GM12878 (cell line): ENCODE measurements at regions not wholly inside any gene's neighbourhood (a gene's known extent, or its start where the extent isn't known, plus 50 kb on each side); places are given as distances from the start of the nearest gene placed in this dataset.

ENCODE experiments used
- ATAC-seq: fragments of 200-7000 bp; cut with Tn5 transposase; 3 replicates; pipeline ENCODE4 v1.9.1; 2020; ENCODE audit warnings: mild to moderate bottlenecking, moderate library complexity
- BruUV-seq: library from RNA; stranded (reverse); fragments of 400-500 nt; replicated peaks from 2 replicates; lab custom pipeline; 2021; lab: Mats Ljungman, UMichigan
- CTCF ChIA-PET: fragments of 300-600 bp; sonication (Branson Sonifier 250); formaldehyde crosslinking; extraction: SDS; loops from one replicate; lab custom pipeline; 2021; ENCODE audit warnings: inconsistent platforms; lab: Yijun Ruan, JAX
- POLR2A ChIA-PET: fragments of 350-600 bp; formaldehyde crosslinking; extraction: SDS; loops from one replicate; lab custom pipeline; 2021; ENCODE audit warnings: inconsistent platforms; lab: Charles Lee
- RAD21 ChIA-PET: fragments of 300-600 bp; sonication (Branson Sonifier 250); formaldehyde crosslinking; loops from one replicate; lab custom pipeline; 2023; ENCODE audit warnings: antibody characterized with exemption; ENCODE audit not compliant: unreplicated experiment; lab: Charles Lee
- SMC1A ChIA-PET: fragments of 300-600 bp; sonication (Branson Sonifier 250); formaldehyde crosslinking; loops from one replicate; lab custom pipeline; 2023; ENCODE audit not compliant: unreplicated experiment, uncharacterized antibody; lab: Charles Lee
- DNase-seq: peaks from one replicate; pipeline ENCODE4 v3.0.0-alpha.2; 2011; ENCODE audit warnings: low read depth, low spot score
- FAIRE-seq: peaks from 3 replicates; lab custom pipeline; 2011; peaks lifted over from hg19 to GRCh38; lab: Jason Lieb, UNC
- H2AFZ ChIP-seq: 2 replicates; pipeline ENCODE4 v1.6.0; 2011; ENCODE audit warnings: low read depth, low read length, control low read depth; ENCODE audit not compliant: control insufficient read depth
- H3K27ac ChIP-seq: 2 replicates; pipeline ENCODE4 v1.5.1; 2011; ENCODE audit warnings: control low read depth; ENCODE audit not compliant: control insufficient read depth, insufficient read depth
- H3K27me3 ChIP-seq, 2 experiments: replicated peaks in 1 of 2; 2 replicates each; pipeline versions ENCODE4 v1.6.0 to v1.6.1; 2011; ENCODE audit warnings: low read length in 1 of 2; ENCODE audit not compliant: control insufficient read depth in 2 of 2, insufficient read depth in 2 of 2
- H3K36me3 ChIP-seq, 2 experiments: 2 replicates each; pipeline ENCODE4 v1.5.1; 2011; ENCODE audit warnings: low read length in 1 of 2; ENCODE audit not compliant: control insufficient read depth in 2 of 2, insufficient read depth in 2 of 2
- H3K4me1 ChIP-seq: 2 replicates; pipeline ENCODE4 v1.6.1; 2011; ENCODE audit warnings: mild to moderate bottlenecking, low read length, moderate library complexity, mixed read lengths; ENCODE audit not compliant: control insufficient read depth, insufficient read depth
- H3K4me2 ChIP-seq: 2 replicates; pipeline ENCODE4 v1.6.0; 2011; ENCODE audit warnings: control low read depth; ENCODE audit not compliant: control insufficient read depth, insufficient read depth
- H3K4me3 ChIP-seq: fragments of 200-600 bp; sonication (generic); 2 replicates; pipeline ENCODE4 v1.5.1; 2016
- H3K79me2 ChIP-seq: 2 replicates; pipeline ENCODE4 v1.6.0; 2011; ENCODE audit warnings: low read length; ENCODE audit not compliant: control insufficient read depth, insufficient read depth
- H3K9ac ChIP-seq: 2 replicates; pipeline ENCODE4 v1.8.0; 2011; ENCODE audit warnings: low read length, control low read depth, mixed read lengths; ENCODE audit not compliant: control insufficient read depth, insufficient read depth
- H3K9me3 ChIP-seq: replicated peaks from 3 replicates; pipeline ENCODE4 v1.5.1; 2011; ENCODE audit warnings: mild to moderate bottlenecking, low read length; ENCODE audit not compliant: control insufficient read depth, insufficient read depth
- H4K20me1 ChIP-seq: 2 replicates; pipeline ENCODE4 v1.6.0; 2011; ENCODE audit not compliant: control insufficient read depth, insufficient read depth
- ATF7 ChIP-seq: fragments of 450-650 bp; IDR thresholded peaks from 2 replicates; pipeline ENCODE4 v1.6.1; 2016; ENCODE audit warnings: low read depth, mild to moderate bottlenecking
- CHD4 ChIP-seq: fragments of 200-600 bp; sonication (generic); IDR thresholded peaks from 2 replicates; pipeline ENCODE4 v1.6.1; 2016; ENCODE audit warnings: mild to moderate bottlenecking
- CTCF ChIP-seq, 3 experiments: IDR thresholded peaks in 2 of 3; conservative IDR thresholded peaks in 1 of 3; 2 replicates each; pipeline ENCODE4 v1.5.1; 2011; ENCODE audit warnings: low read depth in 3 of 3, low read length in 3 of 3, mild to moderate bottlenecking in 3 of 3, control low read depth in 2 of 3, moderate library complexity in 2 of 3, inconsistent platforms in 1 of 3, mixed read lengths in 1 of 3; ENCODE audit not compliant: control insufficient read depth in 2 of 3, insufficient read depth in 1 of 3; ENCODE audit errors: extremely low read depth in 1 of 3
- ESRRA ChIP-seq: IDR thresholded peaks from 2 replicates; pipeline ENCODE4 v1.6.1; 2012; ENCODE audit warnings: mild to moderate bottlenecking, low read length, improper control_type of control experiment
- HDAC6 ChIP-seq: fragments of 200-600 bp; sonication (generic); IDR thresholded peaks from one replicate; pipeline ENCODE4 v1.8.0; 2017; ENCODE audit warnings: antibody characterized with exemption; ENCODE audit not compliant: unreplicated experiment
- IKZF1 ChIP-seq: fragments of 450-650 bp; conservative IDR thresholded peaks from 2 replicates; pipeline ENCODE4 v1.6.1; 2017; ENCODE audit warnings: antibody characterized with exemption, mild to moderate bottlenecking
- MEF2A ChIP-seq: IDR thresholded peaks from 2 replicates; pipeline ENCODE4 v1.6.1; 2011; ENCODE audit warnings: low read depth, mild to moderate bottlenecking, low read length, moderate library complexity; ENCODE audit not compliant: insufficient read depth
- MXI1 ChIP-seq: fragments of 150-350 bp; IDR thresholded peaks from 2 replicates; pipeline ENCODE4 v1.6.1; 2011; ENCODE audit warnings: low read depth, mild to moderate bottlenecking, inconsistent platforms, low read length, improper control_type of control experiment
- PAX8 ChIP-seq: fragments of 450-650 bp; IDR thresholded peaks from 2 replicates; pipeline ENCODE4 v1.6.1; 2017; ENCODE audit warnings: mild to moderate bottlenecking, moderate library complexity
- POLR2AphosphoS5 ChIP-seq: IDR thresholded peaks from 2 replicates; pipeline ENCODE4 v1.6.1; 2011; ENCODE audit warnings: mild to moderate bottlenecking, low read length, inconsistent platforms
- RBBP5 ChIP-seq: fragments of 200-600 bp; sonication (generic); conservative IDR thresholded peaks from 2 replicates; pipeline ENCODE4 v1.6.1; 2016
- SREBF2 ChIP-seq: IDR thresholded peaks from 2 replicates; pipeline ENCODE4 v1.6.1; 2012; ENCODE audit warnings: mild to moderate bottlenecking, low read length
- TBL1XR1 ChIP-seq: IDR thresholded peaks from 2 replicates; pipeline ENCODE4 v1.6.1; 2012; ENCODE audit warnings: low read depth, low read length, improper control_type of control experiment
- TCF7 ChIP-seq: IDR thresholded peaks from 2 replicates; pipeline ENCODE4 v1.6.1; 2014; ENCODE audit warnings: antibody characterized with exemption, borderline replicate concordance
- ZZZ3 ChIP-seq: IDR thresholded peaks from 2 replicates; pipeline ENCODE4 v1.6.1; 2011; ENCODE audit warnings: low read depth; ENCODE audit not compliant: control insufficient read depth, insufficient read length
- WGBS: methylation state at CpG from one replicate; pipeline ENCODE4 v1.1.6; 2016; ENCODE audit warnings: low lambda C conversion rate; ENCODE audit not compliant: insufficient replicate concordance, insufficient coverage; ENCODE audit errors: missing lambda C conversion rate; 5-methylcytosine and 5-hydroxymethylcytosine counted together
- in situ Hi-C: fragments of 300-500 bp; cut with MboI; formaldehyde crosslinking; loops from 9 replicates; pipeline ENCODE4 v1.14.3; 2018; ENCODE audit warnings: mixed read lengths
- intact Hi-C: fragments of 100-400 bp; cut with micrococcal nuclease; formaldehyde crosslinking; loops from one replicate; pipeline ENCODE4 v1.14.2; 2022; ENCODE audit not compliant: unreplicated experiment

- DNase-seq: no peak
- H2AFZ ChIP-seq: no peak overlapping the region
- FAIRE-seq: no peak
- no peak for TF ChIP-seq PAX8
- TF ChIP-seq CTCF (IDR thresholded peaks at IDR 0.05 in 2 of 3, conservative IDR thresholded peaks at IDR 0.05 in 1 of 3; ENCODE audit: control insufficient read depth in 2 of 3, extremely low read depth in 1 of 3, insufficient read depth in 1 of 3, low read depth in 3 of 3, low read length in 3 of 3): peak in 2 of 3 experiments; percentile 17 to 26; a peak in 1 of 6 replicates
- CTCF ChIA-PET: interaction anchor here (0.5 to 2.3 kb wide), 6 partner anchors 21 to 681 kb away, joined by 3 to 7 read pairs (median 4); no protein-coding TSS in a partner anchor
- no peak overlapping the region for H3K9ac ChIP-seq
- H3K4me2 ChIP-seq: no peak overlapping the region
- H3K4me3 ChIP-seq: no peak overlapping the region
- SMC1A ChIA-PET: interaction anchor here (1.0 to 1.3 kb wide), 3 partner anchors 23 to 151 kb away, joined by 4 to 7 read pairs (median 5); no protein-coding TSS in a partner anchor
- in situ Hi-C loops (no loop called here), intact Hi-C loops (loop anchor here (1.0 kb wide), 1 partner anchor 148 kb away; no protein-coding TSS in a partner anchor)
- no TSS peak for BruUV-seq
- POLR2A ChIA-PET: no interaction called here
- no peak overlapping the region for H3K27ac ChIP-seq
- peak; percentile 72 for ATAC-seq
- RAD21 ChIA-PET: interaction anchor here (1.1 kb wide), 1 partner anchor 151 kb away, joined by 4 read pairs; no protein-coding TSS in a partner anchor
- H3K36me3 ChIP-seq: no peaks in the 10 kb centered on the region
- H3K79me2 ChIP-seq: no peaks in the 10 kb centered on the region
- no peaks in the 10 kb centered on the region for H4K20me1 ChIP-seq
- no peaks in the 10 kb centered on the region for H3K9me3 ChIP-seq
- 3% methylated on average over 2 of the region's 2 CpGs for WGBS
- H3K4me1 ChIP-seq: no peaks in the 10 kb centered on the region
- H3K27me3 ChIP-seq: no peaks in the 10 kb centered on the region
These were observed 90.1 kb upstream of the FKBP1C start for GRCh38 chr6:63121166-63121565.

GRCh38 chr6:63140114-63140513, 71.2 kb upstream of the FKBP1C start:
- RAD21 ChIA-PET: no interaction called here
- FAIRE-seq: no peak
- intact Hi-C loops: no loop called here
- TF ChIP-seq HDAC6: no peak
- TF ChIP-seq CHD4: no peak
- no peak for TF ChIP-seq RBBP5
- TF ChIP-seq MXI1: no peak
- no peak for TF ChIP-seq ATF7
- no peak for TF ChIP-seq IKZF1
- no peak for TF ChIP-seq ESRRA
- TF ChIP-seq POLR2AphosphoS5: no peak
- no peak for TF ChIP-seq ZZZ3
- no peak for TF ChIP-seq SREBF2
- no peak for TF ChIP-seq TBL1XR1
- TF ChIP-seq PAX8: no peak
- no peak for TF ChIP-seq TCF7
- no peak for TF ChIP-seq MEF2A

More at GRCh38 chr6:63140114-63140513, 71.2 kb upstream of the FKBP1C start:
- POLR2A ChIA-PET: no interaction called here
- no peak overlapping the region for H2AFZ ChIP-seq
- H3K9me3 ChIP-seq: no peaks in the 10 kb centered on the region
- H3K79me2 ChIP-seq: no peaks in the 10 kb centered on the region
- no peak overlapping the region for H3K4me3 ChIP-seq
- H4K20me1 ChIP-seq: no peaks in the 10 kb centered on the region
- no TSS peak for BruUV-seq
- H3K27ac ChIP-seq: no peak overlapping the region
- no peak overlapping the region for H3K9ac ChIP-seq
- ATAC-seq (no peak), DNase-seq (no peak)
- no peaks in the 10 kb centered on the region for H3K4me1 ChIP-seq
- WGBS: 19% methylated on average over 3 of the region's 3 CpGs
- H3K4me2 ChIP-seq: no peak overlapping the region
- CTCF ChIA-PET: interaction anchor here (1.4 kb wide), 1 partner anchor 10 kb away, joined by 3 read pairs; no protein-coding TSS in a partner anchor
- in situ Hi-C loops: no loop called here
- H3K27me3 ChIP-seq: no peaks in the 10 kb centered on the region
- H3K36me3 ChIP-seq: no peaks in the 10 kb centered on the region
- SMC1A ChIA-PET: no interaction called here
